Osteoblast (primary cell): ENCODE measurements at regions not wholly inside any gene's neighbourhood (a gene's known extent, or its start where the extent isn't known, plus 50 kb on each side); places are given as distances from the start of the nearest gene placed in this dataset.

Source experiments
- DNase-seq: peaks from one replicate; pipeline ENCODE4 v3.0.0; 2011; ENCODE audit warnings: low spot score, mixed read lengths; ENCODE audit not compliant: insufficient read length; ENCODE audit errors: missing footprints
- H2AFZ ChIP-seq: 2 replicates; pipeline ENCODE4 v1.6.0; 2011; ENCODE audit warnings: mild to moderate bottlenecking, low read length
- H3K27ac ChIP-seq: 2 replicates; pipeline ENCODE4 v1.5.1; 2011; ENCODE audit warnings: mild to moderate bottlenecking, low read depth, low read length, moderate library complexity
- H3K27me3 ChIP-seq: 2 replicates; pipeline ENCODE4 v1.6.0; 2012; ENCODE audit warnings: mild to moderate bottlenecking, control low read depth, inconsistent platforms, low read length, moderate library complexity; ENCODE audit not compliant: insufficient read depth
- H3K36me3 ChIP-seq: 2 replicates; pipeline ENCODE4 v1.5.1; 2011; ENCODE audit warnings: mild to moderate bottlenecking, low read length, control low read depth, moderate library complexity; ENCODE audit not compliant: insufficient read depth
- H3K4me1 ChIP-seq: 2 replicates; pipeline ENCODE4 v1.5.1; 2011; ENCODE audit warnings: mild to moderate bottlenecking, low read length, control low read depth, moderate library complexity; ENCODE audit not compliant: insufficient read depth
- H3K4me2 ChIP-seq: 2 replicates; pipeline ENCODE4 v1.6.0; 2011; ENCODE audit warnings: mild to moderate bottlenecking, low read length; ENCODE audit not compliant: insufficient read depth
- H3K4me3 ChIP-seq: fragments of 200-600 bp; sonication (generic); 3 replicates; pipeline ENCODE4 v1.5.1; 2012; ENCODE audit warnings: mild to moderate bottlenecking, low read length, inconsistent platforms; ENCODE audit not compliant: insufficient read depth
- H3K79me2 ChIP-seq: 2 replicates; pipeline ENCODE4 v1.6.0; 2012; ENCODE audit warnings: mild to moderate bottlenecking, low read length, control low read depth, inconsistent platforms; ENCODE audit not compliant: insufficient read depth
- H3K9me3 ChIP-seq: 2 replicates; pipeline ENCODE4 v1.5.1; 2011; ENCODE audit warnings: low read depth, low read length, control low read depth
- H4K20me1 ChIP-seq: 2 replicates; pipeline ENCODE4 v1.6.0; 2012; ENCODE audit warnings: mild to moderate bottlenecking, low read length, control low read depth; ENCODE audit not compliant: insufficient read depth
- CTCF ChIP-seq: IDR thresholded peaks from 2 replicates; pipeline ENCODE4 v1.5.1; 2011; ENCODE audit warnings: mild to moderate bottlenecking, low read depth, low read length, moderate library complexity; ENCODE audit errors: extremely low read depth

- Histone ChIP-seq H2AFZ (no peak overlapping the region), H3K36me3 (no peaks in the 10 kb centered on the region), H3K27ac (no peak overlapping the region), H3K27me3 (no peaks in the 10 kb centered on the region), H3K4me2 (no peak overlapping the region), H3K79me2 (no peaks in the 10 kb centered on the region), H3K4me1 (no peaks in the 10 kb centered on the region), H3K9me3 (no peaks in the 10 kb centered on the region), H3K4me3 (no peak overlapping the region), H4K20me1 (no peaks in the 10 kb centered on the region)
- peak; percentile 8 for DNase-seq
- TF ChIP-seq CTCF, result no peak
These were observed 98.4 kb upstream of the PTPRZ1 start for GRCh38 chr7:121774563-121774962.

- no peak for TF ChIP-seq CTCF
- H4K20me1 ChIP-seq, result no peaks in the 10 kb centered on the region
These were observed 106.3 kb upstream of the PTPRZ1 start for GRCh38 chr7:121766676-121767075.

GRCh38 chr7:121761399-121761798 is 111.6 kb upstream of the PTPRZ1 start:
- no peaks in the 10 kb centered on the region for H3K4me1 ChIP-seq
- no peak for DNase-seq
- H2AFZ ChIP-seq, result no peak overlapping the region
- no peaks in the 10 kb centered on the region for H4K20me1 ChIP-seq
- H3K79me2 ChIP-seq, result no peaks in the 10 kb centered on the region
- H3K36me3 ChIP-seq, result no peaks in the 10 kb centered on the region
- no peak overlapping the region for H3K4me2 ChIP-seq
- H3K27ac ChIP-seq, result no peak overlapping the region
- H3K27me3 ChIP-seq, result no peaks in the 10 kb centered on the region
- no peak for TF ChIP-seq CTCF
- H3K9me3 ChIP-seq, result no peaks in the 10 kb centered on the region
- no peak overlapping the region for H3K4me3 ChIP-seq

More at GRCh38 chr7:121766676-121767075, 106.3 kb upstream of the PTPRZ1 start:
- H3K79me2 ChIP-seq, result no peaks in the 10 kb centered on the region
- H3K4me1 ChIP-seq, result no peaks in the 10 kb centered on the region
- H3K36me3 ChIP-seq, result no peaks in the 10 kb centered on the region
- no peaks in the 10 kb centered on the region for H3K9me3 ChIP-seq
- no peak overlapping the region for H3K4me3 ChIP-seq
- no peak overlapping the region for H3K4me2 ChIP-seq
- H3K27me3 ChIP-seq, result no peaks in the 10 kb centered on the region
- no peak overlapping the region for H3K27ac ChIP-seq
- no peak overlapping the region for H2AFZ ChIP-seq
- no peak for DNase-seq

- Histone ChIP-seq H3K4me2 (no peak overlapping the region), H3K4me1 (no peaks in the 10 kb centered on the region), H3K4me3 (no peak overlapping the region), H3K27me3 (peaks cover 2% of the 10 kb centered on the region), H3K79me2 (no peaks in the 10 kb centered on the region), H3K36me3 (no peaks in the 10 kb centered on the region), H2AFZ (no peak overlapping the region), H3K27ac (no peak overlapping the region), H3K9me3 (no peaks in the 10 kb centered on the region), H4K20me1 (no peaks in the 10 kb centered on the region)
- TF ChIP-seq CTCF, result no peak
- no peak for DNase-seq
These were observed 117.0 kb upstream of the PTPRZ1 start for GRCh38 chr7:121755818-121756552.
